Immature natural killer cell (primary cell): ENCODE measurements at regions not wholly inside any gene's neighbourhood (a gene's known extent, or its start where the extent isn't known, plus 50 kb on each side); places are given as distances from the start of the nearest gene placed in this dataset.

Experiments used
- DNase-seq, 3 donors: peaks; one replicate each; pipeline ENCODE4 v3.0.0; 2022; ENCODE audit warnings: mixed read lengths in 1 of 3
- H3K27ac Mint-ChIP-seq, 6 donors: one replicate each; pipeline ENCODE4 v1.8.0; 2020; ENCODE audit warnings: mixed read lengths in 6 of 6, mild to moderate bottlenecking in 5 of 6, inconsistent platforms in 4 of 6, moderate library complexity in 3 of 6
- H3K27me3 Mint-ChIP-seq, 3 donors: one replicate each; pipeline ENCODE4 v1.8.0; 2020 to 2021; ENCODE audit warnings: low read depth in 3 of 3, mild to moderate bottlenecking in 3 of 3, mixed read lengths in 3 of 3, moderate library complexity in 3 of 3, inconsistent platforms in 1 of 3
- H3K36me3 Mint-ChIP-seq, 3 donors: one replicate each; pipeline ENCODE4 v1.8.0; 2020; ENCODE audit warnings: mixed read lengths in 3 of 3, inconsistent platforms in 2 of 3, mild to moderate bottlenecking in 2 of 3
- H3K4me1 Mint-ChIP-seq, 2 donors: one replicate each; pipeline ENCODE4 v1.8.0; 2020; ENCODE audit warnings: inconsistent platforms in 2 of 2, mild to moderate bottlenecking in 2 of 2, mixed read lengths in 2 of 2, moderate library complexity in 1 of 2
- H3K4me3 Mint-ChIP-seq, 5 donors: one replicate each; pipeline ENCODE4 v1.8.0; 2020; ENCODE audit warnings: mild to moderate bottlenecking in 5 of 5, mixed read lengths in 5 of 5, inconsistent platforms in 3 of 5, moderate library complexity in 3 of 5
- H3K9me3 Mint-ChIP-seq, 6 donors: one replicate each; pipeline ENCODE4 v1.8.0; 2020; ENCODE audit warnings: mild to moderate bottlenecking in 6 of 6, mixed read lengths in 6 of 6, inconsistent platforms in 4 of 6, moderate library complexity in 3 of 6

DNA sequence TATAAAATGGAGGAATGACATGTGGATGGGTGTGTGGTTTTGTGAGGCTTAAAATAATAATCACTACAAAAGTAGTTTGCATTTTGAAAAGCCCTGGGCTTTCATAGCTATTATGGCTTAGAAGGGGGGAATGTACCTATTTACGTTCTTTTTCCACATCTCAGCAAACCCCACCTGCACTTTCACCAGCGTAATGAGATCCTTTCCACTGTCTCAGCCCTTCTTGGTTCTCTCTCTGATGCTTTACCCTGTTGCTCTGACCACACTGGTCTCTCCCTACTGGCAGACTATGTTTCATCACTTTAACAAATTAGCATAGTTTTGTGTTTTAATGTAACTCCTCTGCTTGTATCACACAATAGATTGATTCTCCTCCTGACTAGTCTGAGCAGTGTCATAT is 234.6 kb downstream of the DMRT2 start:
- Mint-ChIP-seq H3K36me3 (no peaks in the 10 kb centered on the region), H3K4me3 (no peak overlapping the region), H3K9me3 (peaks cover 0 to 8% (median 0%) of the 10 kb centered on the region in 6 donors), H3K4me1 (no peaks in the 10 kb centered on the region), H3K27me3 (peaks cover 0 to 3% (median 0%) of the 10 kb centered on the region in 3 donors), H3K27ac (no peak overlapping the region)
- no peak for DNase-seq

DNA sequence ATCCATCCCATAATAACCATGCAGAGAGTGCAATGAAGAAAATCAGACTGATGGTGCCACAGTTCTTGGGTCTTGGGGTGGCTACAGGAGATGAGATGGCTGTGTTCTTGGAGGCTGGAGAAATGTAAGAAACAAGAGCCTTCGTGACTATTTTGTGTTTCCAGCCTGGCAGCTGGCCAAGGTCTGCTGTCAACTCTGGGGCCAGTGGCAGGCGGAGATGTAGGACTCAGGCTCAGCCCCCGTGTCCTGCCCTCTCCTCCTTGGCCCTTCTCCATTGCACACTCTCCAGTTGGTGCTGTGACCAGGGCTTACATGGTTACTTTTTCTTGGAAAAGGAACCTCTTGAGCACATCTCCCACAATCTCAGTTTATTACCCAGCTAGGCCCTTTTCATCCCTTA is 235.4 kb downstream of the DMRT2 start:
- no peak for DNase-seq
- no peaks in the 10 kb centered on the region for H3K36me3 Mint-ChIP-seq
- no peak overlapping the region for H3K27ac Mint-ChIP-seq
- peaks cover 0 to 3% (median 0%) of the 10 kb centered on the region in 3 donors for H3K27me3 Mint-ChIP-seq
- H3K4me3 Mint-ChIP-seq: no peak overlapping the region
- peaks cover 0 to 8% (median 0%) of the 10 kb centered on the region in 6 donors for H3K9me3 Mint-ChIP-seq
- H3K4me1 Mint-ChIP-seq: no peaks in the 10 kb centered on the region

DNA sequence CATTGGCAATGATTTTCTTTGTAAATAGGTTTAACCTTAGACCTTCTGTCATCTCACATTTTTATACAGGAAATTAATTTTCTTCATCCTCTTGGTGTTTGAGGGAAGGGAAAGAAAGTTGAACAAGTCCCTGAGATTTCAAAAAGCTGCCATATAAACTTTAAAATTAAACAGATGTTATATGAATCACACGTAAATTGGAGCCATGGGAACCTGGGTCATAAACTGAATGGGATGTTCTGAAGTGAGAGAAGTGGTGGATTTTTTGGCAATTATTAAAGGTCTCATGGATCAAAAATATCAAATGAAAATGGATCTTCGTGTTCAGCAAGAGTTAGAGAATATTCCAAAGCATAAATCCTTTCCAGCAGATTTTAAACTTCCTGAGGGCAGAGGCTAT is 242.2 kb downstream of the DMRT2 start:
- H3K27me3 Mint-ChIP-seq: peaks cover 0 to 4% (median 3%) of the 10 kb centered on the region in 3 donors
- no peak for DNase-seq
- H3K4me1 Mint-ChIP-seq: no peaks in the 10 kb centered on the region
- H3K36me3 Mint-ChIP-seq: peaks cover 0 to 3% (median 0%) of the 10 kb centered on the region in 3 donors
- peaks cover 0 to 1% (median 0%) of the 10 kb centered on the region in 6 donors for H3K9me3 Mint-ChIP-seq
- no peak overlapping the region for H3K27ac Mint-ChIP-seq
- no peak overlapping the region for H3K4me3 Mint-ChIP-seq

DNA sequence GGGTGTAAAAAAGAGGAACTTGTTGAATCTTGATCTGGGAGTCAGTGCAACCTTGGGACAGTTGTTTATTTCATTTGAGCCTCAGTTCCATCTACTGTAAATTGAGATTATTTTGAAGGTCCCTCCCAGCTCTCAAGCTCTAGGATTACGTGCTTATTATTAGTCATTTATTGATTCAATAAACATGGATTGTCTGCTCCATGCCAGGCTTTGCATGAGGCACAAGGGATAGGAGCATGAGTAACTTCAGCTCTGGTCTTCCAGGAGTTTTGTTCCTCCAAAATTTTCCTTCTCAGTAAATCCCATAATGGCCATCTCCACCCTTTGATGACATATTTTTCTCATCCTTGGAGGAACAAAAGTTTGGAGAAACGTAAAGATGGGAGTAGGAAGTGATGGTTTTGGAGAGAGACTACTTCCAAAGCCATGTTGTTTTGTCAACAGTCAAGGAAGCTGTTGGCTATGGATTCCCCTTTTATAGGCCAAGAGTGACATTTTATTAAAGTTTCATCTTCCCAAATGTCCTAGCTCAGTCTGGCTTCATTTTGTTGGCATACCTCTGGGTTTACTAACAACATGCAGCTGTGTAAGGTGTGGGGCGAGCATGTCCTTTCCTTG is 244.6 kb downstream of the DMRT2 start:
- no peaks in the 10 kb centered on the region for H3K4me1 Mint-ChIP-seq
- H3K36me3 Mint-ChIP-seq: peaks cover 0 to 3% (median 0%) of the 10 kb centered on the region in 3 donors
- no peaks in the 10 kb centered on the region for H3K9me3 Mint-ChIP-seq
- peaks cover 0 to 4% (median 3%) of the 10 kb centered on the region in 3 donors for H3K27me3 Mint-ChIP-seq
- H3K27ac Mint-ChIP-seq: no peak overlapping the region
- no peak for DNase-seq
- no peak overlapping the region for H3K4me3 Mint-ChIP-seq

DNA sequence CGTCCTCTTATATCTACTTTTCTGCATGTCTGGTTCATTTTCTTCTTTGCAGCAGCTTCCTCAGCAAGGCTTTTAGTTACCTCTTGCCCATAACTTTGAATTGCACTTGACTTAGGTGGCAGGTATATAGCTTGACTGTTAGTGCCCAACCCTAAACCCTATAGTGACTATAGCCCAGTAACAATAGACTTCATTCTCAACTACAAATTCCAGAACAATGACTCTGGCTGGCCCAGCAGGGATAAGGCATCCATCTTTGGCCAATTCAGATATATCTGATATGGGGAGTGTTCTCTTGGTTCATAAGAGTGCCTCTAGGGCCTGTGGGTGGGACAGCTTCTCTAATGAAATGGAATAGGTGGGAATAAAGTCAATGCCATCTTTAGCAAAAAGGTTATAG is 246.2 kb downstream of the DMRT2 start:
- Mint-ChIP-seq H3K27me3 (peaks cover 0 to 4% (median 3%) of the 10 kb centered on the region in 3 donors), H3K27ac (no peak overlapping the region), H3K9me3 (no peaks in the 10 kb centered on the region), H3K36me3 (peaks cover 0 to 3% (median 0%) of the 10 kb centered on the region in 3 donors), H3K4me3 (no peak overlapping the region), H3K4me1 (no peaks in the 10 kb centered on the region)
- DNase-seq: no peak

DNA sequence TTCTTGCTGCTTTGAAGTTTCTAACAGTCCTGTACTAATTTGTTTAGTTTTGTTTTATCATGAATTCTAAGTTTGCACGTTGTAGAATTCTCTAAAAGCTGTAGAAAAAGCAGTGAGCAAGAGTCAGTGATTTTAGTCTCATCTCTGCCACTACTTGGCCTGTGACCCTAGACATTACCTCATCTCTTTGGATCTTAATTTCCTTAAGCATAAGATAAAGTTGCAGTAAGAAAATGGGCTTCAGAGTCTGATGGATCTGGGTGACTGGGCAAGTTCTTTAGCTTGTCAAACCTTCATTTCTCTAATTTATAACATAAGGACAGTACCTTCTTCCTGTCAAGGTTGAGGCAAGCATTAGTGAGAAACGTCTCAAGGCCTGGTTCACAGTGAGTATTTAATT is 247.9 kb downstream of the DMRT2 start:
- no peaks in the 10 kb centered on the region for H3K9me3 Mint-ChIP-seq
- peaks cover 0 to 4% (median 3%) of the 10 kb centered on the region in 3 donors for H3K27me3 Mint-ChIP-seq
- no peak overlapping the region for H3K27ac Mint-ChIP-seq
- no peaks in the 10 kb centered on the region for H3K4me1 Mint-ChIP-seq
- H3K36me3 Mint-ChIP-seq: peaks cover 0 to 3% (median 0%) of the 10 kb centered on the region in 3 donors
- H3K4me3 Mint-ChIP-seq: no peak overlapping the region
- DNase-seq: no peak

DNA sequence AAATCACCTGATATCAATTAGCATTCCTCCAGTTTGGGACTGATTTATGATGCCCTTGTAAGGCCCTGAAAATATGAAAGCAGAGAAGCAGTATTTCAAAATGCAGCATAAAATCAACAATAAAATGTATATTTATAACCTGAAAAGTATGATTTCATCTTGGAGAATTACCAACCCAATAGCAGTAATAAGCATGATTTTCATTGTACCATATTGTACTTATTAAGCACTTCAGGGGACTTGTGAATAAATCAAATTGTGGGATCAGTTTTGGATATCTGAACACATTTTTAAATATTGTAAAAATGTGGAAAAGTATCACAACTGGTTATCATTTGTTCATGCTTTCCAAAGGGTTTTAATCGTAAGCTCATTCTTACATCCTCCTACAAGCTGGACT is 250.8 kb downstream of the DMRT2 start:
- H3K4me3 Mint-ChIP-seq: no peak overlapping the region
- no peaks in the 10 kb centered on the region for H3K9me3 Mint-ChIP-seq
- no peak for DNase-seq
- H3K27ac Mint-ChIP-seq: no peak overlapping the region
- H3K27me3 Mint-ChIP-seq: no peaks in the 10 kb centered on the region
- H3K36me3 Mint-ChIP-seq: no peaks in the 10 kb centered on the region
- no peaks in the 10 kb centered on the region for H3K4me1 Mint-ChIP-seq

DNA sequence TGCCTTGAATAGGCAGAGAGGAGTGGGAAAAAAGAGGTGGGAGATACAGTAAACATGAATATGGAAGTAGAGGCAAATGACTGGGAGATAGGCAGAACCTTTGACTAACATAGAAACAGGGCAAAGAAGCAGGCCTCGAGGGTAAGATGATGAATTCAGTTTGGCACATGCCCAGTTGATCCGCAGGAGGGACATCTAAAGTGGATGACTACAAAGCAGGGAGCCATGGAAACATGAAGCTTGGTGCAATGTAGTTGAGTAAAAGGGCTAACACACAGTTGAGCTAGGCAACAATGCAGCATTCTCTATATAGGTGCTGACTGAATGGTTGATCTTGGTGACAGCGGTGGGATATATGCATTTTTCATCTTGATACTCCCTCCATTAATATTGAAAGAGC is 253.8 kb downstream of the DMRT2 start:
- Mint-ChIP-seq H3K27me3 (peaks cover 0 to 2% (median 0%) of the 10 kb centered on the region in 3 donors), H3K36me3 (no peaks in the 10 kb centered on the region), H3K9me3 (peaks cover 0 to 2% (median 0%) of the 10 kb centered on the region in 6 donors), H3K4me3 (no peak overlapping the region), H3K27ac (no peak overlapping the region), H3K4me1 (no peaks in the 10 kb centered on the region)
- DNase-seq: no peak

DNA sequence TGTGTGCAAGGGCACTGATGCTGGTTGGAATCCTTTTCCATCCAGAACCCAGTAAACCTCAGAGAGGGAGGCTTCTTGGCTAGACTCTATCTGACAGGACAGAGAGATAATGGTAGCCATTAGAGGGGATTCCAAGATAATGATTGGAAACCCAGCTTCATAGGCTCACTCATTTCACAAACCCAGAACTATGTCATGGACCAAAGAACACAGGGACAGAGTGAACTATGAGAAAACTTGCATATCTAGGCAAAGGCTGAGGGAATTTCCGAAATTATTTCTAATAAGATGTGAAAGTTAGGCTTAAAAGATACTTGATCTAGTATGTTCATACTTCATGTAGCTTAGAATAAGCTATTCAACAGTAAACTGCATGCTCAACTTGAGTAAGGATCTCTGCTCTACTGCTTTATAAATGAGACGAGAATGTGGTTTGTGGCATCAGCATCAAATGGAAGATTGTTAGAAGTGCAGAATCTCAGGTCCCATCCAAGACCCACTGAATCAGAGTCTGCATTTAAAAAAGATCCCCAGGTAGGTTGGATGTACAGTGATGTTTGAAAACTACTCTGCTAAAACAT is 261.4 kb downstream of the DMRT2 start:
- no peaks in the 10 kb centered on the region for H3K4me1 Mint-ChIP-seq
- DNase-seq: no peak
- H3K27me3 Mint-ChIP-seq: peaks cover 0 to 6% (median 4%) of the 10 kb centered on the region in 3 donors
- peaks cover 0 to 5% (median 0%) of the 10 kb centered on the region in 6 donors for H3K9me3 Mint-ChIP-seq
- no peak overlapping the region for H3K4me3 Mint-ChIP-seq
- H3K27ac Mint-ChIP-seq: no peak overlapping the region
- no peaks in the 10 kb centered on the region for H3K36me3 Mint-ChIP-seq

DNA sequence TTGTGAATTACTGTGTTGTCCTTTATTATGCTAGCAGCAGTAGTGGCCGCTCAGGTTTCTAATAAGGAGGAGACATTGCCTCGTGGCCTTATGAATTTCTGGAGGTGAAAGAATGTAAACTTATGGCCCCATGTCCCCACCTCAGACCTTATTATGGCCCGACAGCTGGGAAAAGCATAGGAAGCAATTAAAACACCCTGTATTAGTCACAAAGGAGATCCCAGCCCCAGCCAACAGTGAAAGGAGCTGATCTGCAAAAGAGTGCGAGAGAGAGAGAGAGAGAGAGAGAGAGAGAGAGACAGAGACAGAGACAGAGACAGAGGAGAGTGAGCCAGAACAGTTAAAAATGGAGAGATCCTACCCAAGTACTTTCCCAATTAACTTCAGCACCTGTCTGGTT is 269.3 kb downstream of the DMRT2 start:
- no peak overlapping the region for H3K27ac Mint-ChIP-seq
- H3K36me3 Mint-ChIP-seq: no peaks in the 10 kb centered on the region
- peaks cover 0 to 13% (median 8%) of the 10 kb centered on the region in 3 donors for H3K27me3 Mint-ChIP-seq
- peaks cover 0 to 3% (median 0%) of the 10 kb centered on the region in 6 donors for H3K9me3 Mint-ChIP-seq
- DNase-seq: no peak
- no peaks in the 10 kb centered on the region for H3K4me1 Mint-ChIP-seq
- H3K4me3 Mint-ChIP-seq: no peak overlapping the region

DNA sequence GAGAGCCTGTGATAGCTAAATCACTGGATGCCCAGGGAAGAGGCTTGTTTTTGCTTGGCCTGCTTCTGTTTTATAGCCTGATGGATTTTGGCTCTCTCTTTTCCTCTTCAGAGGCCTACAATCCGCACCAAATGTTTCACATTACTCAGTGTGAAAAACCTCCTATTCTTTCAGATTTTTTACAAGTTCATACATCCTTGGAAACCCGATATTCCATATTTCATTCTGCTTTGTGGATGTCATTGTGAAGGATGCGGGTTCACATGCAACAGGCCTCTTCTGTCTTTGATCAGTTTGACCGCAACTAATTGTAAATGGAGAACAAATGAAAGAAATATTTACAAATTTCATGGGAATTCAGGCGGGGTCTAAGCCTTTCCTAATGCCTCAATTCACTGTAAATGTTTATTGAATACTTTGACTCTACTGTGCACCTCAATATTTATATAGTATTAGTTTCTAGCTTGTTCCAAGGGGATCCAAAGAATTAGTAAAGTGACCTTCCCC is 269.9 kb downstream of the DMRT2 start:
- no peak overlapping the region for H3K27ac Mint-ChIP-seq

DNA sequence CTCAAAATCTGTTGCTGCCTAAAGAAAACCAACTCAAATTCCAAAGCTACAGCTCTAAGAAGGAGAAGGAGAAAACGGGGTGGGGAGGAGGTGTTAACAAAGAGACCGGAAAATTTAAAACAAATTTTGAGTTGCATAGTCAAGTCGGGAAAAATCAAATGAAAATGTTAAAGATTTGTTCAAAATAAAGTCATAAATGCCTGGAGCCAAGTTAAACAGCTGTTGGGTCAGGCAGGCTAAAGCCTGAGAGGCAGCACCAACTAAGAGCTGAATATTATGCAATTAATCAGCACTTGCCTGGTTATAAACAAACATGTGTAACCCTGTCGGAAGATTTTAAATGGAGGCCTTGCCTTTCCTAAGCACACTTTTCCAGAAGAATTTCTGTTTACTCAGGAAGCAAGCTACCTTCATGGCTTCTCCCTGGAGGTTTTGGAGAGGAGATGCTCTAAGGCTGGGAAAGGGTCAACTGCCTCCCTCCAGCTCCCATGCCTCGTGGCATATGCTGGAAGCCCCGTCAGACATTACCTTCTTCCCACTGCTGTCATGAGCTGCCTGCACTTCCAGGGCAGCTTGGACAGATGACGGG is 270.5 kb downstream of the DMRT2 start:
- Mint-ChIP-seq H3K9me3 (peaks cover 0 to 3% (median 0%) of the 10 kb centered on the region in 6 donors), H3K27ac (no peak overlapping the region), H3K27me3 (peaks cover 0 to 11% (median 8%) of the 10 kb centered on the region in 3 donors), H3K36me3 (no peaks in the 10 kb centered on the region), H3K4me1 (no peaks in the 10 kb centered on the region), H3K4me3 (no peak overlapping the region)
- no peak for DNase-seq

More for the DNA sequence above, 269.9 kb downstream of the DMRT2 start:
- Mint-ChIP-seq H3K4me1 (no peaks in the 10 kb centered on the region), H3K36me3 (no peaks in the 10 kb centered on the region), H3K27me3 (peaks cover 0 to 11% (median 8%) of the 10 kb centered on the region in 3 donors), H3K4me3 (no peak overlapping the region), H3K9me3 (peaks cover 0 to 3% (median 0%) of the 10 kb centered on the region in 6 donors)
- no peak for DNase-seq

DNA sequence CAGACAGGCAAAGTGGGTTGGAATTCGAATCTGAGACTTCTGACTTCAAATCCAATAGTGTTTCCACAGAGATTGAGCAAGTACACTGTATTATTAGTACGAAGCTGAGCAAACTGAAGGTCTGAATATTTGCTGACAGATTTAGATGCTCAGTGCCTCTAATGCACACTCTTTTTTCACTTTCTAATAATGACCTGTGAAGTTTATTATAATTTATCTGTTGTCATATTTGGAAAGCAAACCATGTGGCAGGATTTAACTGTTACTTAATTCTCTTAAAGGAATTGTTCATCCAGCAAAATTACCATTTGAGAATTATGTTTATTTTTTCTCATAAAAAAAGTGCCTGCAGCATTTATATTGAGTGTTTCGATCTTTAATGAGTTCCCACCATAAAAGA is 277.3 kb downstream of the DMRT2 start:
- Mint-ChIP-seq H3K27ac (no peak overlapping the region), H3K9me3 (peaks cover 0 to 3% (median 0%) of the 10 kb centered on the region in 6 donors), H3K27me3 (peaks cover 0 to 5% (median 4%) of the 10 kb centered on the region in 3 donors), H3K4me1 (no peaks in the 10 kb centered on the region), H3K36me3 (no peaks in the 10 kb centered on the region), H3K4me3 (no peak overlapping the region)
- DNase-seq: no peak

DNA sequence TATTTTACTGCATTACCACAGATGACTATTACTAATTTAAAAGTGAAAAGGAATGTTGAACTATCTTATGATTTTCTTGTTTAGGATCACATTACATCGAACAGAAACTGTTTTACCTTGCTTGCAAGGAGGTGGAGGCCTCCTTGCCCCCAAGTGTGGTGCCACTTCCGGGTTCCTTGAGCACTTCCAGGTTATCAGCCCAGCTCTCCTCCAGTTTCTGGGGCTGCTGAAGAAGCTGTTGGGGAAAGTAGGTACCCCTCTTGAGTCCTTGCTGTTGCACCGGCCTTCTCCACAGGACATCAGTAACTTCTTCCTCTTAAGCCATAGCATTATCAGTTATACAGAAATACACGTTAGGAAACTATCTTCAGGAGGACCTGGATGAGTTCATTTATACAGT is 278.2 kb downstream of the DMRT2 start:
- Mint-ChIP-seq H3K27ac (no peak overlapping the region), H3K4me1 (no peaks in the 10 kb centered on the region), H3K36me3 (no peaks in the 10 kb centered on the region), H3K4me3 (no peak overlapping the region), H3K9me3 (peaks cover 0 to under 1% (median 0%) of the 10 kb centered on the region in 6 donors), H3K27me3 (peaks cover 0 to 4% (median 3%) of the 10 kb centered on the region in 3 donors)
- DNase-seq: no peak
